SU-DHL-6 (cell line): ENCODE measurements at regions not wholly inside any gene's neighbourhood (a gene's known extent, or its start where the extent isn't known, plus 50 kb on each side); places are given as distances from the start of the nearest gene placed in this dataset.

ENCODE experiments used
- H2AFZ ChIP-seq: fragments of 200-600 bp; sonication (generic); 2 replicates; pipeline ENCODE4 v1.6.1; 2014; ENCODE audit warnings: low read depth, mild to moderate bottlenecking, moderate library complexity, mixed read lengths, antibody characterized with exemption, low read length; ENCODE audit not compliant: severe bottlenecking
- H3F3A ChIP-seq: fragments of 200-600 bp; shearing (Covaris generic); 2 replicates; pipeline ENCODE4 v1.6.0; 2016; ENCODE audit warnings: antibody characterized with exemption, mild to moderate bottlenecking; ENCODE audit not compliant: insufficient read depth
- H3K27ac ChIP-seq: fragments of 200-600 bp; sonication (generic); 2 replicates; pipeline ENCODE4 v1.5.1; 2016; ENCODE audit warnings: low read depth, mild to moderate bottlenecking, low read length, moderate library complexity, mixed read lengths
- H3K27me3 ChIP-seq: fragments of 200-600 bp; sonication (generic), shearing (Covaris generic); 2 replicates; pipeline ENCODE4 v1.6.0; 2014; ENCODE audit warnings: mild to moderate bottlenecking, low read length
- H3K36me3 ChIP-seq: fragments of 200-600 bp; sonication (generic); 2 replicates; pipeline ENCODE4 v1.6.1; 2014; ENCODE audit warnings: mild to moderate bottlenecking, low read length, mixed read lengths
- H3K4me2 ChIP-seq: fragments of 300-600, 200-600 bp; shearing (Covaris generic), sonication (generic); 2 replicates; pipeline ENCODE4 v1.6.0; 2014; ENCODE audit warnings: low read length, low read depth, mild to moderate bottlenecking; ENCODE audit not compliant: poor library complexity, severe bottlenecking
- H3K4me3 ChIP-seq: fragments of 200-600 bp; sonication (generic); 2 replicates; pipeline ENCODE4 v1.5.1; 2014; ENCODE audit warnings: antibody characterized with exemption, low read length, mild to moderate bottlenecking, mixed read lengths; ENCODE audit not compliant: insufficient read depth, poor library complexity, severe bottlenecking
- H3K79me2 ChIP-seq: fragments of 200-600 bp; sonication (generic); 2 replicates; pipeline ENCODE4 v1.6.1; 2014; ENCODE audit warnings: mild to moderate bottlenecking, low read length, moderate library complexity; ENCODE audit not compliant: insufficient read depth
- H3K9ac ChIP-seq: fragments of 200-600 bp; sonication (generic); 2 replicates; pipeline ENCODE4 v1.7.0; 2014; ENCODE audit warnings: mild to moderate bottlenecking, low read length
- H3K9me2 ChIP-seq: fragments of 200-600 bp; sonication (generic); replicated peaks from 2 replicates; pipeline ENCODE4 v1.6.1; 2014; ENCODE audit warnings: low read length; ENCODE audit not compliant: insufficient read depth
- H3K9me3 ChIP-seq: fragments of 200-600 bp; sonication (generic); 2 replicates; pipeline ENCODE4 v1.6.1; 2014; ENCODE audit warnings: low read length, mixed read lengths; ENCODE audit not compliant: insufficient read depth
- H4K20me1 ChIP-seq: fragments of 200-600 bp; sonication (generic); 2 replicates; pipeline ENCODE4 v1.6.1; 2014; ENCODE audit warnings: low read depth, mild to moderate bottlenecking, antibody characterized with exemption, low read length, moderate library complexity, mixed read lengths
- CTCF ChIP-seq: fragments of 200-600 bp; sonication (generic); IDR thresholded peaks from one replicate; pipeline ENCODE4 v1.5.1; 2017; ENCODE audit warnings: antibody characterized with exemption, mild to moderate bottlenecking, low read length, moderate library complexity; ENCODE audit not compliant: insufficient read depth, poor library complexity, severe bottlenecking
- EZH2phosphoT487 ChIP-seq: fragments of 200-600 bp; sonication (generic), shearing (Covaris generic); conservative IDR thresholded peaks from 2 replicates; pipeline ENCODE4 v1.6.1; 2018; ENCODE audit warnings: mild to moderate bottlenecking, antibody characterized with exemption, low read length, moderate library complexity, mixed read lengths

- H3K36me3 ChIP-seq, result no peaks in the 10 kb centered on the region
- no peak overlapping the region for H2AFZ ChIP-seq
- H3K27ac ChIP-seq, result no peak overlapping the region
- H3K9me2 ChIP-seq, result no peaks in the 10 kb centered on the region
- TF ChIP-seq EZH2phosphoT487 (no peak), CTCF (no peak)
- H4K20me1 ChIP-seq, result no peaks in the 10 kb centered on the region
- no peak overlapping the region for H3K9ac ChIP-seq
- H3K27me3 ChIP-seq, result no peaks in the 10 kb centered on the region
- no peak overlapping the region for H3K4me2 ChIP-seq
- H3K79me2 ChIP-seq, result no peaks in the 10 kb centered on the region
- H3F3A ChIP-seq, result no peaks in the 10 kb centered on the region
- H3K9me3 ChIP-seq, result no peaks in the 10 kb centered on the region
- H3K4me3 ChIP-seq, result no peak overlapping the region
Observed at GRCh38 chr9:27653246-27653645, 80.0 kb upstream of the C9orf72 start.

- H3K9me3 ChIP-seq, result no peaks in the 10 kb centered on the region
- no peak overlapping the region for H3K27ac ChIP-seq
- no peaks in the 10 kb centered on the region for H4K20me1 ChIP-seq
- TF ChIP-seq EZH2phosphoT487, result no peak
- no peak for TF ChIP-seq CTCF
- no peaks in the 10 kb centered on the region for H3K79me2 ChIP-seq
- H3K4me3 ChIP-seq, result no peak overlapping the region
- H3K9ac ChIP-seq, result no peak overlapping the region
- no peaks in the 10 kb centered on the region for H3K27me3 ChIP-seq
- no peaks in the 10 kb centered on the region for H3F3A ChIP-seq
- no peak overlapping the region for H3K4me2 ChIP-seq
- no peaks in the 10 kb centered on the region for H3K36me3 ChIP-seq
- no peaks in the 10 kb centered on the region for H3K9me2 ChIP-seq
- no peak overlapping the region for H2AFZ ChIP-seq
Observed at GRCh38 chr9:27653957-27654356, 80.7 kb upstream of the C9orf72 start.

GRCh38 chr9:27654629-27655285 lies 81.5 kb upstream of the C9orf72 start:
- no peak overlapping the region for H3K4me3 ChIP-seq
- H3K9ac ChIP-seq, result no peak overlapping the region
- no peaks in the 10 kb centered on the region for H3F3A ChIP-seq
- no peaks in the 10 kb centered on the region for H3K27me3 ChIP-seq
- no peak overlapping the region for H2AFZ ChIP-seq
- H3K4me2 ChIP-seq, result no peak overlapping the region
- no peaks in the 10 kb centered on the region for H3K9me3 ChIP-seq
- no peaks in the 10 kb centered on the region for H3K79me2 ChIP-seq
- H3K36me3 ChIP-seq, result no peaks in the 10 kb centered on the region
- no peak overlapping the region for H3K27ac ChIP-seq
- TF ChIP-seq CTCF (no peak), EZH2phosphoT487 (no peak)
- no peaks in the 10 kb centered on the region for H3K9me2 ChIP-seq
- no peaks in the 10 kb centered on the region for H4K20me1 ChIP-seq
